HCT116 (cell line): ENCODE measurements at regions not wholly inside any gene's neighbourhood (a gene's known extent, or its start where the extent isn't known, plus 50 kb on each side); places are given as distances from the start of the nearest gene placed in this dataset.

Source experiments
- ATAC-seq: fragments of 200-7000 bp; cut with Tn5 transposase; 2 replicates; pipeline ENCODE4 v1.9.1; 2020; ENCODE audit warnings: mild to moderate bottlenecking, moderate library complexity
- BruUV-seq: library from RNA; stranded (reverse); fragments of 400-500 nt; replicated peaks from 2 replicates; lab custom pipeline; 2021; lab: Mats Ljungman, UMichigan
- CTCF ChIA-PET: fragments of 300-600 bp; sonication (Branson Sonifier 250); formaldehyde crosslinking; loops from one replicate; lab custom pipeline; 2021; ENCODE audit warnings: antibody characterized with exemption; lab: Charles Lee
- POLR2A ChIA-PET: fragments of 300-600, 350-600 bp; sonication (Branson Sonifier 250); formaldehyde crosslinking; loops from one replicate; lab custom pipeline; 2021; ENCODE audit warnings: antibody characterized with exemption; lab: Charles Lee
- RAD21 ChIA-PET, 2 experiments: fragments of 300-600 bp; sonication (Branson Sonifier 250); formaldehyde crosslinking; loops; one replicate each; lab custom pipeline; 2023; ENCODE audit warnings: low total read pairs in 2 of 2; ENCODE audit not compliant: uncharacterized antibody in 2 of 2, unreplicated experiment in 2 of 2, low non-redundant PET in 1 of 2; lab: Charles Lee
- DNase-seq: peaks from one replicate; pipeline ENCODE4 v3.0.0-alpha.2; 2010; ENCODE audit warnings: low read depth, low spot score
- H2AFZ ChIP-seq: fragments of 200-600 bp; shearing (Covaris generic), sonication (generic); 2 replicates; pipeline ENCODE4 v1.6.1; 2017; ENCODE audit warnings: low read depth, mixed run types, mixed read lengths, antibody characterized with exemption, low read length; ENCODE audit not compliant: poor library complexity, severe bottlenecking
- H3K27ac ChIP-seq: 2 replicates; pipeline ENCODE4 v1.5.1; 2012; ENCODE audit warnings: low read depth, low read length
- H3K27me3 ChIP-seq: fragments of 200-600 bp; sonication (generic); 2 replicates; pipeline ENCODE4 v1.6.1; 2016; ENCODE audit warnings: mixed run types, low read length, mixed read lengths; ENCODE audit not compliant: insufficient read depth
- H3K36me3 ChIP-seq, 2 experiments: fragments of 200-500 bp in 1 of 2; fragments of 200-600 bp in 1 of 2; sonication (Bioruptor generic) in 1 of 2; sonication (generic) in 1 of 2; 2 replicates each; pipeline versions ENCODE4 v1.5.1 to v1.6.1; 2014 to 2016; ENCODE audit warnings: low read length in 2 of 2, inconsistent platforms in 1 of 2, mixed read lengths in 1 of 2, mixed run types in 1 of 2; ENCODE audit not compliant: insufficient read depth in 2 of 2, control insufficient read depth in 1 of 2
- H3K4me1 ChIP-seq, 2 experiments: fragments of 200-600 bp in 1 of 2; sonication (generic) in 1 of 2; 2 replicates each; pipeline versions ENCODE4 v1.5.1 to v1.6.1; 2012 to 2017; ENCODE audit warnings: low read length in 2 of 2, inconsistent platforms in 1 of 2, mild to moderate bottlenecking in 1 of 2, mixed read lengths in 1 of 2, mixed run types in 1 of 2, moderate library complexity in 1 of 2; ENCODE audit not compliant: insufficient read depth in 2 of 2, control insufficient read depth in 1 of 2
- H3K4me2 ChIP-seq: fragments of 200-600 bp; sonication (generic); 2 replicates; pipeline ENCODE4 v1.6.1; 2017; ENCODE audit warnings: mixed run types, low read length, mixed read lengths
- H3K4me3 ChIP-seq, 2 experiments: fragments of 200-600 bp in 1 of 2; sonication (generic) in 1 of 2; replicated peaks in 1 of 2; 2 replicates each; pipeline ENCODE4 v1.5.1; 2011 to 2016; ENCODE audit warnings: low read length in 2 of 2, control low read depth in 1 of 2, low read depth in 1 of 2, mild to moderate bottlenecking in 1 of 2, mixed read lengths in 1 of 2, mixed run types in 1 of 2
- H3K79me2 ChIP-seq: fragments of 200-600 bp; sonication (generic); 2 replicates; pipeline ENCODE4 v1.6.1; 2017; ENCODE audit warnings: mild to moderate bottlenecking, mixed run types, low read length, moderate library complexity, mixed read lengths; ENCODE audit not compliant: insufficient read depth
- H3K9ac ChIP-seq: fragments of 200-600 bp; sonication (generic); 2 replicates; pipeline ENCODE4 v1.6.1; 2016; ENCODE audit warnings: low read length, mixed read lengths
- H3K9me2 ChIP-seq: fragments of 200-600 bp; sonication (generic), shearing (Covaris generic); 2 replicates; pipeline ENCODE4 v1.6.1; 2017; ENCODE audit warnings: mixed run types, mild to moderate bottlenecking, moderate library complexity; ENCODE audit not compliant: insufficient read depth
- H3K9me3 ChIP-seq, 2 experiments: fragments of 200-500 bp in 1 of 2; fragments of 200-600 bp in 1 of 2; sonication (Bioruptor generic) in 1 of 2; sonication (generic) in 1 of 2; 2 replicates each; pipeline ENCODE4 v1.6.1; 2014 to 2017; ENCODE audit warnings: low read length in 2 of 2, mixed read lengths in 2 of 2, inconsistent platforms in 1 of 2, low read depth in 1 of 2, mild to moderate bottlenecking in 1 of 2, mixed run types in 1 of 2, moderate library complexity in 1 of 2; ENCODE audit not compliant: control insufficient read depth in 1 of 2, insufficient read depth in 1 of 2
- H4K20me1 ChIP-seq: fragments of 200-600 bp; sonication (generic), shearing (Covaris generic); 2 replicates; pipeline ENCODE4 v1.6.1; 2017; ENCODE audit warnings: mixed run types, mild to moderate bottlenecking, moderate library complexity; ENCODE audit not compliant: insufficient read depth
- CEBPB ChIP-seq: IDR thresholded peaks from 2 replicates; pipeline ENCODE4 v1.6.1; 2012; ENCODE audit warnings: low read depth
- EGR1 ChIP-seq: IDR thresholded peaks from 2 replicates; pipeline ENCODE4 v1.6.1; 2012; ENCODE audit warnings: low read depth
- ELF1 ChIP-seq: IDR thresholded peaks from 2 replicates; pipeline ENCODE4 v1.6.1; 2012; ENCODE audit warnings: low read depth, borderline replicate concordance
- EZH2phosphoT487 ChIP-seq: fragments of 200-600 bp; IDR thresholded peaks from 2 replicates; pipeline ENCODE4 v1.6.1; 2018; ENCODE audit warnings: antibody characterized with exemption, borderline replicate concordance
- FOSL1 ChIP-seq: IDR thresholded peaks from 2 replicates; pipeline ENCODE4 v1.6.1; 2012; ENCODE audit warnings: low read depth
- POLR2A ChIP-seq: IDR thresholded peaks from 2 replicates; pipeline ENCODE4 v1.7.0; 2011; ENCODE audit warnings: borderline replicate concordance; ENCODE audit not compliant: insufficient read depth, insufficient read length; ENCODE audit errors: extremely low read depth
- POLR2AphosphoS5 ChIP-seq: IDR thresholded peaks from 2 replicates; pipeline ENCODE4 v1.6.1; 2011; ENCODE audit warnings: mild to moderate bottlenecking, low read depth, low read length, moderate library complexity
- RAD21 ChIP-seq: IDR thresholded peaks from 2 replicates; pipeline ENCODE4 v1.6.1; 2012; ENCODE audit warnings: low read depth, mild to moderate bottlenecking
- SP1 ChIP-seq: IDR thresholded peaks from 2 replicates; pipeline ENCODE4 v1.6.1; 2012; ENCODE audit warnings: low read depth
- YY1 ChIP-seq: IDR thresholded peaks from 2 replicates; pipeline ENCODE4 v1.6.1; 2011; ENCODE audit warnings: low read length, low read depth, moderate library complexity, mild to moderate bottlenecking; ENCODE audit not compliant: insufficient replicate concordance; ENCODE audit errors: extremely low read depth
- ZNF274 ChIP-seq: fragments of 200-500 bp; sonication (Bioruptor generic); IDR thresholded peaks from 2 replicates; pipeline ENCODE4 v1.6.1; 2014; ENCODE audit warnings: mild to moderate bottlenecking, low read depth, low read length, inconsistent platforms
- intact Hi-C: fragments of 100-400 bp; cut with micrococcal nuclease; formaldehyde crosslinking; loops from 2 replicates; pipeline ENCODE4 v1.10.0; 2022
- TF ChIP-seq, protein P1 (sequence below): IDR thresholded peaks from 2 replicates; pipeline ENCODE4 v1.6.1; 2012
- TF ChIP-seq, protein P2 (sequence below), 3 experiments: fragments of 200-600 bp in 1 of 3; sonication (generic) in 1 of 3; IDR thresholded peaks in 2 of 3; conservative IDR thresholded peaks in 1 of 3; 2 replicates each; pipeline ENCODE4 v1.5.1; 2012 to 2017; ENCODE audit warnings: low read depth in 2 of 3, low read length in 2 of 3, antibody characterized with exemption in 1 of 3, borderline replicate concordance in 1 of 3, control low read depth in 1 of 3, mild to moderate bottlenecking in 1 of 3, mixed read lengths in 1 of 3, mixed run types in 1 of 3, moderate library complexity in 1 of 3; ENCODE audit not compliant: insufficient read depth in 1 of 3
- TF ChIP-seq, protein P3 (sequence below): IDR thresholded peaks from 2 replicates; pipeline ENCODE4 v1.6.1; 2012
- TF ChIP-seq, protein P4 (sequence below): IDR thresholded peaks from 2 replicates; pipeline ENCODE4 v1.6.1; 2012; ENCODE audit warnings: low read depth

DNA sequence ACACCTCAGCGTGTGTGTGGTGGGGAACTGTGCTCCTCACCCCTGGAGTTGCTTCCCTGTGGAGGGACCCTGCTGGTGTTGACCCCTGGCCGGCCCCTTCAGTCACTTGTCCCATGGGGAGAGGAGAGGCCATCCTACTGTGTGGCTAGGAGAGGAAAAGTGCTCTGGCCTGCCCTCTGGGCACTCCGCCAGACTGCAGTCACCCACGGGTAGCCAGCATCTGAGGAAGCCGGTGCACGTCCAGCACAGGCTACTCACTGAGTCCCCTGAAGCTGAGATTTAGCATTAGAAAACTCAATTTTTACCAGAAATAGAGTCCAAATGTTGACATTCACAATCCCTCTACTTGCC is 211.5 kb upstream of the RAB6C start:
- CTCF ChIA-PET, result no interaction called here
- Histone ChIP-seq H3K36me3 (no peaks in the 10 kb centered on the region), H3K4me2 (no peak overlapping the region), H3K4me1 (no peaks in the 10 kb centered on the region), H3K9ac (no peak overlapping the region), H3K9me2 (no peaks in the 10 kb centered on the region), H3K9me3 (no peaks in the 10 kb centered on the region), H3K27ac (no peak overlapping the region), H4K20me1 (no peaks in the 10 kb centered on the region), H3K79me2 (no peaks in the 10 kb centered on the region), H2AFZ (no peak overlapping the region), H3K4me3 (no peak overlapping the region), H3K27me3 (peaks cover 46% of the 10 kb centered on the region)
- no peak for TF ChIP-seq RAD21
- RAD21 ChIA-PET, result no interaction called here
- POLR2A ChIA-PET, result no interaction called here
- no TSS peak for BruUV-seq
- no peak for ATAC-seq
- DNase-seq, result no peak
- intact Hi-C loops, result no loop called here

DNA sequence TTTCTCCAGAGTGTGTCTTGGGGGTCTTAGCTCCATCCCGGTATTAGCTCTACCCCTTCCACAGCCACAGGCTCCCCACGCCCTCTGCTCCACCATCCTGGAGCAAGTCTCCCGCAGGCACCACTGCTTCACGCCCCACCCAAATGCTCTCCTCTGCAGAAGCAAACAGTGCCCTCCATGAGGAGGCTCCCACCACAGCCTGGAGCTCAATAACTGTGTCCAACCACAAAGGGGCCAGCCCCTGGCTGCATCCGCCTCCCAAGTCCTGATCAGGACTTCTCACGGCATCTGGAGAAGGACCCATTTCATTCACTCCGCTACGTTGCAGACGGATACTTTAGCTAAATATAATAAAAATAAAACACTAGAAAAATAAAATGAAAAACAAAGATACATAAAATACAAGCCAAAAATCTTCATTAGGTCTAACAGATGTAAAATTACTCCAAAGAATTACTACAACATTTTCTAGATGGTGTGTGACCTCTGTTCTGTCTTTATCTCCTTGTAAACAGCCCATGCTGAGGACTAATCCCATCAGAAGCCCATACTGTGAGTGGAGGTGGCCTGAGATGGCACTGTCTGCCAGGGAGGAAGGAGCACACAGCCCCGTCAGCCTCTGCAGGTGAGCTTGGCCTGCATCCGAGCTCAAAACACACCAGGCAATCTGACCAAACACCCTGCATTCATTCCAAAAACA is 210.8 kb upstream of the RAB6C start:
- Histone ChIP-seq H3K9me2 (no peaks in the 10 kb centered on the region), H3K4me2 (no peak overlapping the region), H3K36me3 (no peaks in the 10 kb centered on the region), H4K20me1 (no peaks in the 10 kb centered on the region), H3K9me3 (no peaks in the 10 kb centered on the region), H3K27ac (no peak overlapping the region), H3K9ac (no peak overlapping the region), H2AFZ (no peak overlapping the region), H3K4me3 (no peak overlapping the region), H3K79me2 (no peaks in the 10 kb centered on the region), H3K27me3 (peaks cover 47% of the 10 kb centered on the region), H3K4me1 (no peaks in the 10 kb centered on the region)
- ATAC-seq (no peak), DNase-seq (no peak)
- POLR2A ChIA-PET, result no interaction called here
- CTCF ChIA-PET, result no interaction called here
- BruUV-seq, result no TSS peak
- intact Hi-C loops, result no loop called here
- RAD21 ChIA-PET, result no interaction called here
- TF ChIP-seq ZNF274, result no peak
- TF ChIP-seq, protein P1, sequence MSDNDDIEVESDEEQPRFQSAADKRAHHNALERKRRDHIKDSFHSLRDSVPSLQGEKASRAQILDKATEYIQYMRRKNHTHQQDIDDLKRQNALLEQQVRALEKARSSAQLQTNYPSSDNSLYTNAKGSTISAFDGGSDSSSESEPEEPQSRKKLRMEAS, result no peak
- TF ChIP-seq CEBPB, result no peak
- TF ChIP-seq, protein P2, sequence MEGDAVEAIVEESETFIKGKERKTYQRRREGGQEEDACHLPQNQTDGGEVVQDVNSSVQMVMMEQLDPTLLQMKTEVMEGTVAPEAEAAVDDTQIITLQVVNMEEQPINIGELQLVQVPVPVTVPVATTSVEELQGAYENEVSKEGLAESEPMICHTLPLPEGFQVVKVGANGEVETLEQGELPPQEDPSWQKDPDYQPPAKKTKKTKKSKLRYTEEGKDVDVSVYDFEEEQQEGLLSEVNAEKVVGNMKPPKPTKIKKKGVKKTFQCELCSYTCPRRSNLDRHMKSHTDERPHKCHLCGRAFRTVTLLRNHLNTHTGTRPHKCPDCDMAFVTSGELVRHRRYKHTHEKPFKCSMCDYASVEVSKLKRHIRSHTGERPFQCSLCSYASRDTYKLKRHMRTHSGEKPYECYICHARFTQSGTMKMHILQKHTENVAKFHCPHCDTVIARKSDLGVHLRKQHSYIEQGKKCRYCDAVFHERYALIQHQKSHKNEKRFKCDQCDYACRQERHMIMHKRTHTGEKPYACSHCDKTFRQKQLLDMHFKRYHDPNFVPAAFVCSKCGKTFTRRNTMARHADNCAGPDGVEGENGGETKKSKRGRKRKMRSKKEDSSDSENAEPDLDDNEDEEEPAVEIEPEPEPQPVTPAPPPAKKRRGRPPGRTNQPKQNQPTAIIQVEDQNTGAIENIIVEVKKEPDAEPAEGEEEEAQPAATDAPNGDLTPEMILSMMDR (IDR thresholded peaks at IDR 0.05 in 2 of 3, conservative IDR thresholded peaks at IDR 0.05 in 1 of 3; ENCODE audit: borderline replicate concordance in 1 of 3, insufficient read depth in 1 of 3, low read depth in 2 of 3, low read length in 2 of 3), result no peak
- TF ChIP-seq EGR1, result no peak
- TF ChIP-seq, protein P3, sequence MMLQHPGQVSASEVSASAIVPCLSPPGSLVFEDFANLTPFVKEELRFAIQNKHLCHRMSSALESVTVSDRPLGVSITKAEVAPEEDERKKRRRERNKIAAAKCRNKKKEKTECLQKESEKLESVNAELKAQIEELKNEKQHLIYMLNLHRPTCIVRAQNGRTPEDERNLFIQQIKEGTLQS, result no peak
- TF ChIP-seq SP1, result no peak
- TF ChIP-seq POLR2AphosphoS5, result no peak
- no peak for TF ChIP-seq RAD21
- TF ChIP-seq ELF1, result no peak
- no peak for TF ChIP-seq FOSL1
- no peak for TF ChIP-seq POLR2A
- TF ChIP-seq, protein P4, sequence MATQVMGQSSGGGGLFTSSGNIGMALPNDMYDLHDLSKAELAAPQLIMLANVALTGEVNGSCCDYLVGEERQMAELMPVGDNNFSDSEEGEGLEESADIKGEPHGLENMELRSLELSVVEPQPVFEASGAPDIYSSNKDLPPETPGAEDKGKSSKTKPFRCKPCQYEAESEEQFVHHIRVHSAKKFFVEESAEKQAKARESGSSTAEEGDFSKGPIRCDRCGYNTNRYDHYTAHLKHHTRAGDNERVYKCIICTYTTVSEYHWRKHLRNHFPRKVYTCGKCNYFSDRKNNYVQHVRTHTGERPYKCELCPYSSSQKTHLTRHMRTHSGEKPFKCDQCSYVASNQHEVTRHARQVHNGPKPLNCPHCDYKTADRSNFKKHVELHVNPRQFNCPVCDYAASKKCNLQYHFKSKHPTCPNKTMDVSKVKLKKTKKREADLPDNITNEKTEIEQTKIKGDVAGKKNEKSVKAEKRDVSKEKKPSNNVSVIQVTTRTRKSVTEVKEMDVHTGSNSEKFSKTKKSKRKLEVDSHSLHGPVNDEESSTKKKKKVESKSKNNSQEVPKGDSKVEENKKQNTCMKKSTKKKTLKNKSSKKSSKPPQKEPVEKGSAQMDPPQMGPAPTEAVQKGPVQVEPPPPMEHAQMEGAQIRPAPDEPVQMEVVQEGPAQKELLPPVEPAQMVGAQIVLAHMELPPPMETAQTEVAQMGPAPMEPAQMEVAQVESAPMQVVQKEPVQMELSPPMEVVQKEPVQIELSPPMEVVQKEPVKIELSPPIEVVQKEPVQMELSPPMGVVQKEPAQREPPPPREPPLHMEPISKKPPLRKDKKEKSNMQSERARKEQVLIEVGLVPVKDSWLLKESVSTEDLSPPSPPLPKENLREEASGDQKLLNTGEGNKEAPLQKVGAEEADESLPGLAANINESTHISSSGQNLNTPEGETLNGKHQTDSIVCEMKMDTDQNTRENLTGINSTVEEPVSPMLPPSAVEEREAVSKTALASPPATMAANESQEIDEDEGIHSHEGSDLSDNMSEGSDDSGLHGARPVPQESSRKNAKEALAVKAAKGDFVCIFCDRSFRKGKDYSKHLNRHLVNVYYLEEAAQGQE, result no peak
- TF ChIP-seq EZH2phosphoT487, result no peak
- no peak for TF ChIP-seq YY1
